Astrocyte of the spinal cord (primary cell): ENCODE measurements at regions not wholly inside any gene's neighbourhood (a gene's known extent, or its start where the extent isn't known, plus 50 kb on each side); places are given as distances from the start of the nearest gene placed in this dataset.

Experiments used
- DNase-seq: peaks from one replicate; pipeline ENCODE4 v3.0.0; 2011; ENCODE audit warnings: low read depth, low spot score
- H3K4me3 ChIP-seq: 2 replicates; pipeline ENCODE4 v1.5.1; 2011; ENCODE audit warnings: low read depth, mild to moderate bottlenecking, low read length, moderate library complexity
- CTCF ChIP-seq: IDR thresholded peaks from 2 replicates; pipeline ENCODE4 v1.5.1; 2012; ENCODE audit warnings: low read depth, mild to moderate bottlenecking, low read length, inconsistent platforms
- in situ Hi-C: cut with HindIII; loops from 2 replicates; pipeline ENCODE4 v1.10.0; 2017; ENCODE audit warnings: low sequenced_read_pairs

- peak; percentile 42 for DNase-seq
- in situ Hi-C loops = no loop called here
- H3K4me3 ChIP-seq = no peak overlapping the region
- no peak for TF ChIP-seq CTCF
These were observed 171.1 kb downstream of the DACT1 start for GRCh38 chr14:58808828-58809227.

GRCh38 chr14:58809520-58809919, 171.8 kb downstream of the DACT1 start:
- DNase-seq = no peak
- in situ Hi-C loops = no loop called here
- no peak overlapping the region for H3K4me3 ChIP-seq
- TF ChIP-seq CTCF = no peak

GRCh38 chr14:58812050-58812910, 174.5 kb downstream of the DACT1 start:
- H3K4me3 ChIP-seq = no peak overlapping the region
- DNase-seq = no peak
- no peak for TF ChIP-seq CTCF
- in situ Hi-C loops = no loop called here

GRCh38 chr14:58813745-58814144, 176.0 kb downstream of the DACT1 start:
- in situ Hi-C loops = no loop called here

GRCh38 chr14:58814466-58814865, 176.7 kb downstream of the DACT1 start:
- no peak for DNase-seq
- in situ Hi-C loops = no loop called here
- TF ChIP-seq CTCF = no peak
- H3K4me3 ChIP-seq = no peak overlapping the region

More at GRCh38 chr14:58813745-58814144, 176.0 kb downstream of the DACT1 start:
- DNase-seq = no peak
- no peak for TF ChIP-seq CTCF
- no peak overlapping the region for H3K4me3 ChIP-seq

- no peak for TF ChIP-seq CTCF
- in situ Hi-C loops = no loop called here
- H3K4me3 ChIP-seq = no peak overlapping the region
- peak; percentile 47 for DNase-seq
These were observed 177.5 kb downstream of the DACT1 start for GRCh38 chr14:58815161-58815701.
